AG04449 (cell line): ENCODE measurements at regions not wholly inside any gene's neighbourhood (a gene's known extent, or its start where the extent isn't known, plus 50 kb on each side); places are given as distances from the start of the nearest gene placed in this dataset.

Experiments used
- CTCF ChIA-PET: fragments of 350-600 bp; formaldehyde crosslinking; extraction: SDS; loops from one replicate; lab custom pipeline; 2021; ENCODE audit warnings: antibody characterized with exemption; lab: Yijun Ruan, JAX
- POLR2A ChIA-PET: fragments of 400-600, 350-600 bp; formaldehyde crosslinking; extraction: SDS; loops from one replicate; lab custom pipeline; 2020; ENCODE audit warnings: antibody characterized with exemption, inconsistent platforms; lab: Yijun Ruan, JAX
- DNase-seq: peaks from one replicate; pipeline ENCODE4 v3.0.0-alpha.2; 2010; ENCODE audit warnings: low read depth, low spot score
- H3K4me3 ChIP-seq: 2 replicates; pipeline ENCODE4 v1.5.1; 2011; ENCODE audit warnings: low read depth, mild to moderate bottlenecking, control low read depth, low read length
- TF ChIP-seq, protein P1 (sequence below): IDR thresholded peaks from one replicate; pipeline ENCODE4 v1.5.1; 2011; ENCODE audit warnings: mild to moderate bottlenecking, moderate library complexity, low read length, control low read depth, inconsistent platforms; ENCODE audit not compliant: insufficient read depth; ENCODE audit errors: missing control alignments

DNA sequence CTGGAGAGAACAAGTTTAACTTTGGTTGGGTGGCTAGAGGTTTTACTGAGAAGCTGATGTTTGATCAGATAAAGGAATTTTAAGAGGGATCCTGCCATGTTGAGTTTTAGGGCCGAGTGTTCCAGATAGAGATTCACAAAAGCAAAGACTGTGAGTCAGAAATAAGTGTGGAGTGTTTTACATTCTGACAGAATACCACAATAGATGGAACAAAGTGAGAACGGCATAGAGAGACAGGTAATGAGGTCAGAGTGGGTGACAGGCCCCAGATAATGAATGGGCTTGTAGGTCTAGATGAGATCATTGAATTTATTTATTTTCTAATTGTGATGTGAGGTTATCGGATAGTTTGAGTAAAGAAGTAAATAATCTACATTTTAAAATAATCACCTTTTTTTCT lies 502.6 kb downstream of the EPHA5 start:
- no peak overlapping the region for H3K4me3 ChIP-seq
- DNase-seq = no peak
- CTCF ChIA-PET = no interaction called here
- TF ChIP-seq, protein P1, sequence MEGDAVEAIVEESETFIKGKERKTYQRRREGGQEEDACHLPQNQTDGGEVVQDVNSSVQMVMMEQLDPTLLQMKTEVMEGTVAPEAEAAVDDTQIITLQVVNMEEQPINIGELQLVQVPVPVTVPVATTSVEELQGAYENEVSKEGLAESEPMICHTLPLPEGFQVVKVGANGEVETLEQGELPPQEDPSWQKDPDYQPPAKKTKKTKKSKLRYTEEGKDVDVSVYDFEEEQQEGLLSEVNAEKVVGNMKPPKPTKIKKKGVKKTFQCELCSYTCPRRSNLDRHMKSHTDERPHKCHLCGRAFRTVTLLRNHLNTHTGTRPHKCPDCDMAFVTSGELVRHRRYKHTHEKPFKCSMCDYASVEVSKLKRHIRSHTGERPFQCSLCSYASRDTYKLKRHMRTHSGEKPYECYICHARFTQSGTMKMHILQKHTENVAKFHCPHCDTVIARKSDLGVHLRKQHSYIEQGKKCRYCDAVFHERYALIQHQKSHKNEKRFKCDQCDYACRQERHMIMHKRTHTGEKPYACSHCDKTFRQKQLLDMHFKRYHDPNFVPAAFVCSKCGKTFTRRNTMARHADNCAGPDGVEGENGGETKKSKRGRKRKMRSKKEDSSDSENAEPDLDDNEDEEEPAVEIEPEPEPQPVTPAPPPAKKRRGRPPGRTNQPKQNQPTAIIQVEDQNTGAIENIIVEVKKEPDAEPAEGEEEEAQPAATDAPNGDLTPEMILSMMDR = no peak
- POLR2A ChIA-PET = no interaction called here

DNA sequence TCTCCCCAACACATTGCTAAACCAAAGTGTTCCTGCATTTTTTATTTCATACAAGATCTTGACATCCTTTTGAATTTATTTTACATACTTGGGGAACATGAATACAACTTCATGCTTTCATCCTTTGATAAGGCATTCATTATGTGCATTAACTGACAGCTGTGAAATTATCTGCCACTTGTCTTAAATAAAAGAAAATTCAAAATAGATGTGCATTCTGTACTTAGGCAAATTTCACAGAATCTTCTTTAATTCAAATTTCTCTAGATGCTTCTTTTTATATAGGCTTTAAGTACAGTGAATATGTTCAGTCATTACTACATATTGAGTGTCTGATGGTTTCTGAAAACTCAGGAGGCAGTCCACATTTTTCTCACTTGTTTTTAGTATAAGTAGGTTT lies 518.1 kb downstream of the EPHA5 start:
- TF ChIP-seq, protein P1 = no peak
- no peak overlapping the region for H3K4me3 ChIP-seq
- DNase-seq = no peak
- ChIA-PET CTCF (no interaction called here), POLR2A (no interaction called here)

DNA sequence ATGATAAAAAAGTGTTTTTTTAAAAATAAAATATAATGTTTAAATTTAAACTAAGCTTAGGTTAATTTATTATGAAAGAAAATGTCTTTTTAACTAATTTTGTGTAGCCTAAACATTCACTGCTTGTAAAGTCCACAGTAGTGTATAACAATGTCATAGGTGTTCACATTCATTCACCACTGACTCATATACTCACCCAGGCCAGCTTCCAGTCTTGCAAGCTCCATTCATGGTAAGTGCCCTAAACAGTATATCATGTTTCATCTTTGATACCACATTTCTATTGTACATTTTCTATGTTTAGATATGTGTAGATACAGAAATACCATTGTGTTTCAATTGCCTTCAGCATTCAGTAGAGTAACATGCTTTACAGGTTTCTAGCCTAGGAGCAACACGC lies 530.3 kb downstream of the EPHA5 start:
- DNase-seq = no peak
- TF ChIP-seq, protein P1 = no peak

GRCh38 chr4:65126200-65126599 lies 544.1 kb downstream of the EPHA5 start:
- DNase-seq = no peak
- CTCF ChIA-PET = no interaction called here

More for the DNA sequence above, 530.3 kb downstream of the EPHA5 start:
- ChIA-PET CTCF (no interaction called here), POLR2A (no interaction called here)
- H3K4me3 ChIP-seq = no peak overlapping the region

DNA sequence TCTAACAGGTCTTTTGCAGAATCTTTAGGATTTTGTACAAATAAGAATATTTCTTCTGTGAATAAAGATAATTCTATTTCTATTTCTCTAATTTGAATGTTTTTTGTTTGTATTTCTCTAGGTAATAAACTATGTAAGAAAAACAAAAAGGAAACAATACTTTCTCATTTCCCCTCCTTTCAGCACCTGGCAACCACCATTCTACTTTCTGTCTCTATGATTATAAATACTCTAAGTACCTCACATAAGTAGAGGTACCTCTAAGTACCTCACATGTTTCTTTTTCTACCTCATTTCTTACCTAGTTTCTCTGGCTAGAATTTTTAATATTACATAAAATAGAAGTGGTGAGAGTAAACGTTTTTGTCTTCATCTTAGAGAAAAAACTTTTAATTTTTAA lies 550.0 kb downstream of the EPHA5 start:
- no peak for DNase-seq
- no peak overlapping the region for H3K4me3 ChIP-seq
- POLR2A ChIA-PET = no interaction called here
- CTCF ChIA-PET = no interaction called here
- TF ChIP-seq, protein P1 = no peak

More at GRCh38 chr4:65126200-65126599, 544.1 kb downstream of the EPHA5 start:
- TF ChIP-seq, protein P1 = no peak
- POLR2A ChIA-PET = no interaction called here
- H3K4me3 ChIP-seq = no peak overlapping the region

GRCh38 chr4:65102419-65102818 lies 567.9 kb downstream of the EPHA5 start:
- H3K4me3 ChIP-seq = no peak overlapping the region
- no peak for DNase-seq
- TF ChIP-seq, protein P1 = no peak
- ChIA-PET CTCF (no interaction called here), POLR2A (no interaction called here)

- H3K4me3 ChIP-seq = no peak overlapping the region
- no peak for DNase-seq
- ChIA-PET POLR2A (no interaction called here), CTCF (no interaction called here)
- TF ChIP-seq, protein P1 = no peak
Measured at GRCh38 chr4:65096630-65097029, 573.7 kb downstream of the EPHA5 start.
